ENCODE measurements at regions not wholly inside any gene's neighbourhood (a gene's known extent, or its start where the extent isn't known, plus 50 kb on each side); places are given as distances from the start of the nearest gene placed in this dataset.

DNA sequence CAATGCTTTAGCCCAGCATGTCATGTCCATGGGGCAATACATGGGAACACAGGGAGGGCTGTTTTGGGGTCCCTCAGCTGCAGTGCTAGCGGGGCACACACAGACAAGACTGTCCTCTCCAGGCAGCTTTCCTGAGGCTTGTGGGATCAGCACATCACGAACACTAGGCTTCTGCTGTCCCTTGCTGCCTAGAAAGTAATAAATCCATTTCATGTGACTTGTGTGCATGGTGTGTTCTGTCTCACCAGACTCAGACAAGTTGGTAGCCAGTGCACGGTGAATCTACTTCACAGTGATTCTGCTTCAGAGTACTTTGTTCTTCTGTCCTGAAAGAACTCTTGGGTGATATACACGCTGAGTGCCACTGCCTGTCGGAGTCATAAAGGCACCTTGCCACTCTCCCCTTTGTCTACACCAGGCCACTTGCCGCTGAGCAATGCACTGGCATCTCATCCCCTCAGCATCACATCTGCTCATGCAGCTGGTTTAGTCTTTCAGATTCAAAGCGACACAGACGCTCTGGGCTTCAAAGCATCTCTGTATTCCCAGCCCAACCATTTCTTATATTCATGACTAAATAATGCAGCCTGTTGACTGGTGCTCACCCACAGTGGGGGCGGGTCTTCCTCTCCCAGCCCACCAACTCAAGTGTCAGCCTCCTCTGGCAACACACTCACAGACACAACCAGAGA lies 95.2 kb upstream of the COX10 start:
- TF ChIP-seq EZH2 (IDR thresholded peaks at IDR 0.05; ENCODE audit: borderline replicate concordance, insufficient read depth, low read depth, low read length, poor library complexity, severe bottlenecking) (no peak), CTCF (IDR thresholded peaks at IDR 0.05) (no peak)
- Histone ChIP-seq H3K36me3 (replicated peaks in 1 of 2; ENCODE audit: control extremely low read depth in 1 of 2, control insufficient read depth in 1 of 2, extremely low read depth in 1 of 2, insufficient read depth in 2 of 2, low read length in 1 of 2) (no peaks in the 10 kb centered on the region), H4K20me1 (ENCODE audit: control insufficient read depth, insufficient read depth, low read length, poor library complexity, severe bottlenecking) (no peaks in the 10 kb centered on the region), H3K79me2 (ENCODE audit: control insufficient read depth, insufficient read depth, low read length) (no peaks in the 10 kb centered on the region), H2AFZ (ENCODE audit: insufficient read depth, low read depth, low read length, poor library complexity, severe bottlenecking) (no peak overlapping the region), H3K27me3 (replicated peaks in 1 of 4; ENCODE audit: control extremely low read depth in 1 of 4, control insufficient read depth in 3 of 4, insufficient read depth in 4 of 4, low read length in 3 of 4) (no peaks in the 10 kb centered on the region), H3K4me2 (replicated peaks; ENCODE audit: low read depth, low read length, poor library complexity, severe bottlenecking) (no peak overlapping the region), H3K4me1 (ENCODE audit: control insufficient read depth in 2 of 2, insufficient read depth in 2 of 2, low read length in 2 of 2) (peaks cover 0 to 4% of the 10 kb centered on the region in 2 donors), H3K9me3 (ENCODE audit: control extremely low read depth in 1 of 3, control insufficient read depth in 2 of 3, insufficient read depth in 1 of 3, low read length in 2 of 3) (no peaks in the 10 kb centered on the region), H3K9ac (ENCODE audit: low read length) (no peak overlapping the region), H3K27ac (ENCODE audit: low read length in 2 of 2) (no peak overlapping the region), H3K4me3 (ENCODE audit: control extremely low read depth in 1 of 5, extremely low read depth in 1 of 5, insufficient read depth in 1 of 5, low read depth in 2 of 5, low read length in 4 of 5) (no peak overlapping the region)
- 81% methylated on average over 9 of the region's 9 CpGs for WGBS (ENCODE audit: insufficient coverage)
- ChIA-PET CTCF (no interaction called here), POLR2A (no interaction called here)
- DNase-seq (no peak), ATAC-seq (ENCODE audit: low read depth) (no peak)
- Mint-ChIP-seq H3K9me3 (ENCODE audit: insufficient read depth) (no peaks in the 10 kb centered on the region), H3K4me1 (peaks cover 3% of the 10 kb centered on the region), H3K4me3 (no peak overlapping the region), H3K27ac (no peak overlapping the region), H3K27me3 (no peaks in the 10 kb centered on the region)
- intact Hi-C loops (cut with micrococcal nuclease): no loop called here

DNA sequence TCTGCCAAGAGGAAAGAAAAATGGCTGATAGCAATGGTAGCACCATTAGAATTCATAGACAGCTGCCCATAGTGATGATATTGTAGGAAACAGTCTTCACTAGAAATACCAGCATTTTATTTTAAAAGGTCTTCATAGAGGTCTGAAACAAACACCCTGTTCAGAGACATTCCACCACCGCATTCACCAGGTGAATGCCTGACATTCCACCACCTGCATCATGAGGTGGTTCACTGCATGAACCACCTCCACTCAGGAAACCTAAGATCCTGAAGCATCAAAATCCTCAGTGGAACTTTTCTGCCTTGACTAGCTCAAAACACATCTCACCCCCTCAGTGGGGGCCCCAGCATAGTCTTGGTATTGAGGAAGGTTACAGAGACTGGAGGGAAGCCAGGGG lies 91.5 kb upstream of the COX10 start:
- H3K9me3 ChIP-seq (ENCODE audit: control extremely low read depth in 1 of 3, control insufficient read depth in 2 of 3, insufficient read depth in 1 of 3, low read length in 2 of 3): no peaks in the 10 kb centered on the region
- ChIA-PET POLR2A (no interaction called here), CTCF (no interaction called here)
- DNase-seq (no peak), ATAC-seq (ENCODE audit: low read depth) (no peak)
- H3K4me3 ChIP-seq (ENCODE audit: control extremely low read depth in 1 of 5, extremely low read depth in 1 of 5, insufficient read depth in 1 of 5, low read depth in 2 of 5, low read length in 4 of 5): no peak overlapping the region
- no peaks in the 10 kb centered on the region for H3K36me3 ChIP-seq (replicated peaks in 1 of 2; ENCODE audit: control extremely low read depth in 1 of 2, control insufficient read depth in 1 of 2, extremely low read depth in 1 of 2, insufficient read depth in 2 of 2, low read length in 1 of 2)
- TF ChIP-seq CTCF (IDR thresholded peaks at IDR 0.05): no peak
- no peak for TF ChIP-seq EZH2 (IDR thresholded peaks at IDR 0.05; ENCODE audit: borderline replicate concordance, insufficient read depth, low read depth, low read length, poor library complexity, severe bottlenecking)
- no peak overlapping the region for H2AFZ ChIP-seq (ENCODE audit: insufficient read depth, low read depth, low read length, poor library complexity, severe bottlenecking)
- no peaks in the 10 kb centered on the region for H4K20me1 ChIP-seq (ENCODE audit: control insufficient read depth, insufficient read depth, low read length, poor library complexity, severe bottlenecking)
- no peak overlapping the region for H3K9ac ChIP-seq (ENCODE audit: low read length)
- H3K4me1 Mint-ChIP-seq: no peaks in the 10 kb centered on the region
- no peaks in the 10 kb centered on the region for H3K4me1 ChIP-seq (ENCODE audit: control insufficient read depth in 2 of 2, insufficient read depth in 2 of 2, low read length in 2 of 2)
- no peaks in the 10 kb centered on the region for H3K9me3 Mint-ChIP-seq (ENCODE audit: insufficient read depth)
- WGBS (ENCODE audit: insufficient coverage): 100% methylated on average over 1 of the region's 1 CpG
- no peaks in the 10 kb centered on the region for H3K27me3 ChIP-seq (replicated peaks in 1 of 4; ENCODE audit: control extremely low read depth in 1 of 4, control insufficient read depth in 3 of 4, insufficient read depth in 4 of 4, low read length in 3 of 4)
- H3K27me3 Mint-ChIP-seq: no peaks in the 10 kb centered on the region
- H3K4me3 Mint-ChIP-seq: no peak overlapping the region
- no peak overlapping the region for H3K27ac Mint-ChIP-seq
- H3K4me2 ChIP-seq (replicated peaks; ENCODE audit: low read depth, low read length, poor library complexity, severe bottlenecking): no peak overlapping the region
- intact Hi-C loops (cut with micrococcal nuclease): no loop called here
- no peaks in the 10 kb centered on the region for H3K79me2 ChIP-seq (ENCODE audit: control insufficient read depth, insufficient read depth, low read length)
- H3K27ac ChIP-seq (ENCODE audit: low read length in 2 of 2): no peak overlapping the region

Data from B cell (primary cell).